ENCODE measurements at regions not wholly inside any gene's neighbourhood (a gene's known extent, or its start where the extent isn't known, plus 50 kb on each side); places are given as distances from the start of the nearest gene placed in this dataset.

DNA sequence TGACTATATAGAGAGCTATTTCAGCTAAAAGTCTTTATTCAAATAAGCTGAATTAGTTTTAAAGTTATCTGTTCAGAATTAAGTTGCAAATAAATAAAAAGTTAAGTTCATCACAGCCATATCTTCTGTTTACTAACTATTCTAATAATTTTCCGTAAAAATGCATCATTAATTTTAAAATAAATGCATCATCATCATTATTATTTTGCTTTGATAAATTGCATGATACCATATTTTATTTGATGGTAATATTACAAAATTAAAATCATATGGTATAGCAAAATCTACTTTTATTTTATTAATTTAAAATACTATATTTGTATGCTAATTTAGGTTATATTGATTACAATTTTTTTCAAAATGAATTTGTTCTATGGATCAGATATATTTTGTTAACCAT lies 357.3 kb upstream of the NDST4 start:
- TF ChIP-seq, protein P1, sequence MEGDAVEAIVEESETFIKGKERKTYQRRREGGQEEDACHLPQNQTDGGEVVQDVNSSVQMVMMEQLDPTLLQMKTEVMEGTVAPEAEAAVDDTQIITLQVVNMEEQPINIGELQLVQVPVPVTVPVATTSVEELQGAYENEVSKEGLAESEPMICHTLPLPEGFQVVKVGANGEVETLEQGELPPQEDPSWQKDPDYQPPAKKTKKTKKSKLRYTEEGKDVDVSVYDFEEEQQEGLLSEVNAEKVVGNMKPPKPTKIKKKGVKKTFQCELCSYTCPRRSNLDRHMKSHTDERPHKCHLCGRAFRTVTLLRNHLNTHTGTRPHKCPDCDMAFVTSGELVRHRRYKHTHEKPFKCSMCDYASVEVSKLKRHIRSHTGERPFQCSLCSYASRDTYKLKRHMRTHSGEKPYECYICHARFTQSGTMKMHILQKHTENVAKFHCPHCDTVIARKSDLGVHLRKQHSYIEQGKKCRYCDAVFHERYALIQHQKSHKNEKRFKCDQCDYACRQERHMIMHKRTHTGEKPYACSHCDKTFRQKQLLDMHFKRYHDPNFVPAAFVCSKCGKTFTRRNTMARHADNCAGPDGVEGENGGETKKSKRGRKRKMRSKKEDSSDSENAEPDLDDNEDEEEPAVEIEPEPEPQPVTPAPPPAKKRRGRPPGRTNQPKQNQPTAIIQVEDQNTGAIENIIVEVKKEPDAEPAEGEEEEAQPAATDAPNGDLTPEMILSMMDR (conservative IDR thresholded peaks at IDR 0.05 in 1 of 2, IDR thresholded peaks at IDR 0.05 in 1 of 2; ENCODE audit: low read depth in 1 of 2, low read length in 2 of 2) = no peak
- no peak for TF ChIP-seq EZH2 (IDR thresholded peaks at IDR 0.05; ENCODE audit: low read length, missing control alignments)
